ENCODE measurements at regions not wholly inside any gene's neighbourhood (a gene's known extent, or its start where the extent isn't known, plus 50 kb on each side); places are given as distances from the start of the nearest gene placed in this dataset.
"Not testable (repeated sequence)": the region's sequence is repeated elsewhere in the genome, so short reads cannot be mapped to it uniquely, and the experiment has no call there.

DNA sequence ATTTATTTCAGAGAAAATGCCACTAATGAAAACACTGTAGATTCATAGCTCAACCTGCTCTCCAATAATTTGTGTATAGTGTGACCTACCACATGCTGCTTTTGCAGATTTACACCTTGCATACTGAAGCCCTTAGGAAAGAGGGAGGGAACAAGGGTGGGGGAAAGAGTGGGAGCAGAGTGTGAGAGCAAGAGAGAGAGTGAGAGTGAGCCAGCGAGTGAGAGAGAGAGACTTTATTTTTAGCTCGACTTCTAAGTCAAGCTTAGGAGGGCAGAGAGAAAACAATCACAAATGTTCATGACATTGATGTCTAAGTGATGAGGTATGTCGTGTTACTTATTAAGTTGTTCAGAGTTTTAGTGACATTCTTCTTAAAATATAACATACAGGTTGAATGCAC is 112.5 kb upstream of the HAND2 start:
- TF ChIP-seq, protein P1, sequence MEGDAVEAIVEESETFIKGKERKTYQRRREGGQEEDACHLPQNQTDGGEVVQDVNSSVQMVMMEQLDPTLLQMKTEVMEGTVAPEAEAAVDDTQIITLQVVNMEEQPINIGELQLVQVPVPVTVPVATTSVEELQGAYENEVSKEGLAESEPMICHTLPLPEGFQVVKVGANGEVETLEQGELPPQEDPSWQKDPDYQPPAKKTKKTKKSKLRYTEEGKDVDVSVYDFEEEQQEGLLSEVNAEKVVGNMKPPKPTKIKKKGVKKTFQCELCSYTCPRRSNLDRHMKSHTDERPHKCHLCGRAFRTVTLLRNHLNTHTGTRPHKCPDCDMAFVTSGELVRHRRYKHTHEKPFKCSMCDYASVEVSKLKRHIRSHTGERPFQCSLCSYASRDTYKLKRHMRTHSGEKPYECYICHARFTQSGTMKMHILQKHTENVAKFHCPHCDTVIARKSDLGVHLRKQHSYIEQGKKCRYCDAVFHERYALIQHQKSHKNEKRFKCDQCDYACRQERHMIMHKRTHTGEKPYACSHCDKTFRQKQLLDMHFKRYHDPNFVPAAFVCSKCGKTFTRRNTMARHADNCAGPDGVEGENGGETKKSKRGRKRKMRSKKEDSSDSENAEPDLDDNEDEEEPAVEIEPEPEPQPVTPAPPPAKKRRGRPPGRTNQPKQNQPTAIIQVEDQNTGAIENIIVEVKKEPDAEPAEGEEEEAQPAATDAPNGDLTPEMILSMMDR (conservative IDR thresholded peaks at IDR 0.05; ENCODE audit: control insufficient read depth, insufficient read depth, low read depth, low read length), result no peak
- no peak overlapping the region for H3K4me3 ChIP-seq (ENCODE audit: control insufficient read depth, low read depth, low read length)
- DNase-seq (ENCODE audit: low read depth), result no peak

DNA sequence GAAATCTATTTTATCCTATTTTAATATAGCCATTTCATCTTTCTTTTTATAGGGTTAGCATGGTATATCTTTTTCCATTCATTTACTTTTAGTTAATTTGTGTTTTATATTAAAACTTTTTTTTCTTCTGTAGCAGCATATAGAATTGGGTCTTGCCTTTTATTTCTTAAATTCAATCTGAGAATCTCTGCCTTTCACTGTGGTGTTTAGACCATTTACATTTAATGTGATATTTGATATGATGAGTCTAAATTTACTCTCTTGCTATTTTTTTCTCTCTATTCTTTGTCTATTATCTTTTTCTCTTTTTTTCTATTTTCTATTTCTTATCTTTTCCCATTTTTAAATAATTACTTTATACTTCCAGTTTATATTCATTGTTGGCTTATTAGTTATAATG is 105.4 kb upstream of the HAND2 start:
- TF ChIP-seq, protein P1 (conservative IDR thresholded peaks at IDR 0.05; ENCODE audit: control insufficient read depth, insufficient read depth, low read depth, low read length), result no peak
- H3K4me3 ChIP-seq (ENCODE audit: control insufficient read depth, low read depth, low read length), result no peak overlapping the region
- no peak for DNase-seq (ENCODE audit: low read depth)

DNA sequence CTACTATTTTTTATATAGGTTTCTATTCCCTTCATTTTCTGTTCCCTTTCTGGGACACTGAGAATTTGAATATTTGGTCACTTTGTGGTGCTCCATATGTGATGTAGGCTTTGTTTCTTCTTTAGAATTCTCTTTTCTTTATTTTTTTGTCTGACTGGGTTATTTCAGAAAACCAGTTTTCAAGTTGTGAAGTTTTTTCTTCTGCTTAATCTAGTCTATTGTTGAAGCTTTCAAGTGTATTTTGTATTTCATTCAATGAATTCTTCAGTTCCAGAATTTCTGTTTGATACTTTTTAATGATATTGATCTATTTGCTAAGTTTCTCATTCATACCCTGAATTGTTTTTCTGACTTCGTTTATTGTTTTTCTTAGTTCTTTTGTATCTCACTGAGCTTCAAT is 96.2 kb upstream of the HAND2 start:
- no peak overlapping the region for H3K4me3 ChIP-seq (ENCODE audit: control insufficient read depth, low read depth, low read length)
- DNase-seq (ENCODE audit: low read depth), result no peak
- TF ChIP-seq, protein P1 (conservative IDR thresholded peaks at IDR 0.05; ENCODE audit: control insufficient read depth, insufficient read depth, low read depth, low read length), result no peak

DNA sequence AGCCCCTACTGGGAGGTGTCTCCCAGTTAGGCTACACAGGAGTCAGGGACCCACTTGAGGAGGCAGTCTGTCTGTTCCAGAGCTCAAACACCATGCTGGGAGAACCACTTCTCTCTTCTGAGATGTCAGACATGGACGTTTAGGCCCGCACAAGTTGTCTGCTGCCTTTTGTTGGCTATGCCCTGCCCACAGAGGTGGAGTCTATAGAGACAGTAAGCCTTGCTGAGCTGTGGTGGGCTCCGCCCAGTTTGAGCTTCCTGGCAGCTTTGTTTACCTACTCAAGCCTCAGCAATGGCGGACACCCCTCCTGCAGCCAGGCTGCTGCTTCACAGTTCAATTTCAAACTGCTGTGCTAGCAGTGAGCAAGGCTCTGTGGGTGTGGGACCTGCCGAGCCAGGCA is 88.6 kb upstream of the HAND2 start:
- DNase-seq (ENCODE audit: low read depth); H3K4me3 ChIP-seq (ENCODE audit: control insufficient read depth, low read depth, low read length): not testable (repeated sequence)

DNA sequence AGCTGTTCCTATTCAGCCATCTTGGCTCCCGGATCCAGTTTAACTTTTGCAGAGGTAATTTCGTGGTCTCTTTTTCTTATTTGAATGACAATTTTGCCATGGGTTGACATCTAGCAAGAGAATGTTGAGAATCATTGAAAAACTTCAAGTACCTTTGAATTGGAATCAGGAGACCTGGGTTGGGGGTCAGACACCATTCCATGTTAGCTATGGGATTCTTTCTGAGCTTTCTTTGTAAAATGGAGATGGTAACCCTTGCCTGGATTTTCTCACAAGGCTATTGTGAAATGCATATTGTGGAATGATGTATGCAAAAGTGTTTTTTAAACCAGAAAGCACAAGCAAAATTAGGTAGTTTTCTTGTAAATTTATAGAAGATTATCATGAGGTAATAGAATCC is 79.1 kb upstream of the HAND2 start:
- TF ChIP-seq, protein P1 (conservative IDR thresholded peaks at IDR 0.05; ENCODE audit: control insufficient read depth, insufficient read depth, low read depth, low read length), result no peak

DNA sequence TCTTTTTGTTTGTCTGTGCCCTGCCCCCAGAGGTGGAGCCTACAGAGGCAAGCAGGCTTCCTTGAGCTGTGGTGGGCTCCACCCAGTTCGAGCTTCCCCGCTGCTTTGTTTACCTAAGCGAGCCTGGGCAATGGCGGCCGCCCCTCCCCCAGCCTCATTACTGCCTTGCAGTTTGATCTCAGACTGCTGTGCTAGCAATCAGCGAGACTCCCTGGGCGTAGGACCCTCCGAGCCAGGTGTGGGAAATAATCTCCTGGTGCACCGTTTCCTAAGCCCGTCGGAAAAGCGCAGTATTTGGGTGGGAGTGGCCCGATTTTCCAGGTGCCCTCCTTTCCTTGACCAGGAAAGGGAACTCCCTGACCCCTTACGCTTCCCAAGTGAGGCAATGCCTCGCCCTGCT is 78.6 kb upstream of the HAND2 start:
- not testable (repeated sequence) for H3K4me3 ChIP-seq (ENCODE audit: control insufficient read depth, low read depth, low read length); DNase-seq (ENCODE audit: low read depth)

More for the DNA sequence above, 79.1 kb upstream of the HAND2 start:
- no peak overlapping the region for H3K4me3 ChIP-seq (ENCODE audit: control insufficient read depth, low read depth, low read length)
- no peak for DNase-seq (ENCODE audit: low read depth)

DNA sequence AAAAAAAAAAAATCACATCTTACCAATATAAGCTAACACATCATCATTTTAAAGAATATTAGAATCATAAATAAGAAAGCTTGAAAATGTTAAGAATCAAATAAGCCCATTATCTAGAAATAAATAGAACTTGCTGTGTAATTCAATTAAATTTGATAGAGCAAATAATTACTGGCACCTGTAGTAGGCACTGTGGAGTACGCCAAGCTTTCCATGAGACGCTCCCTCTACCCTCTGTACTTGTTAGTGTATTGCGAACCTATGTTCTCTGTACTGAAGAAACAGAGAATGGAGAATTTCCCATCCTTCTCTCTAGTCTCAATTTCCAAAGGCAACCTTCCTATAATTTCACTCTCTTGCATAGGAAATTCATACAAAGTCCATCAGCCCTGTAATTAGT is 61.7 kb upstream of the HAND2 start:
- TF ChIP-seq, protein P1 (conservative IDR thresholded peaks at IDR 0.05; ENCODE audit: control insufficient read depth, insufficient read depth, low read depth, low read length), result peak; percentile 6
- no peak for DNase-seq (ENCODE audit: low read depth)
- no peak overlapping the region for H3K4me3 ChIP-seq (ENCODE audit: control insufficient read depth, low read depth, low read length)

DNA sequence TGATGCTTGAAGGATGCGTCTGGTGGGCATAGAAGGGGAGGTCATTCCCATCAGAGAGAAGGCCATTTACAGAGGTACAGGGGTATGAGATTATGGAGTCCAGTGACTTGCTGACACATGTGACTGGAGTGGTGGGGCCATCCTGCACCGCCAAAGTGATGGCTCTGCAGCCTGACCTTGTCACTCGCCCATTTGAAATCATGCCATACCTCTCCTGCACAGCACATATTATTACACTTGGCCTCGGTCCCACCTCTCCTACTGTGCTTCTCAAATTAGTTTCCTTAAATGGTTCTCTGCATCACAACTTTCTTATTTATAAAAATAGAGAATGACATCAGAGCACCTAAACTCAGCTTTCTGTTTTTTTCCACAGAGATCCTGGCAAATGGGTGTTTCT is 60.7 kb upstream of the HAND2 start:
- no peak for DNase-seq (ENCODE audit: low read depth)
- no peak overlapping the region for H3K4me3 ChIP-seq (ENCODE audit: control insufficient read depth, low read depth, low read length)
- TF ChIP-seq, protein P1 (conservative IDR thresholded peaks at IDR 0.05; ENCODE audit: control insufficient read depth, insufficient read depth, low read depth, low read length), result no peak
